ENCODE measurements at regions not wholly inside any gene's neighbourhood (a gene's known extent, or its start where the extent isn't known, plus 50 kb on each side); places are given as distances from the start of the nearest gene placed in this dataset.

GRCh38 chr11:45556851-45557707 lies 108.3 kb downstream of the CHST1 start:
- H3K27ac Mint-ChIP-seq: no peak overlapping the region
- no peak for TF ChIP-seq CTCF (IDR thresholded peaks at IDR 0.05; ENCODE audit: unreplicated experiment)
- no peak overlapping the region for H3K4me3 Mint-ChIP-seq (ENCODE audit: low read depth)
- H3K9me3 Mint-ChIP-seq (ENCODE audit: low read depth): no peaks in the 10 kb centered on the region
- H3K27me3 Mint-ChIP-seq: peaks cover 9% of the 10 kb centered on the region
- no peak for DNase-seq (ENCODE audit: low spot score, unreplicated experiment)
- no peaks in the 10 kb centered on the region for H3K36me3 Mint-ChIP-seq (ENCODE audit: insufficient read depth)
- H3K4me1 Mint-ChIP-seq (ENCODE audit: low read depth): peaks cover 3% of the 10 kb centered on the region

- peaks cover 9% of the 10 kb centered on the region for H3K27me3 Mint-ChIP-seq
- TF ChIP-seq CTCF (IDR thresholded peaks at IDR 0.05; ENCODE audit: unreplicated experiment): no peak
- no peak overlapping the region for H3K4me3 Mint-ChIP-seq (ENCODE audit: low read depth)
- no peak overlapping the region for H3K27ac Mint-ChIP-seq
- H3K36me3 Mint-ChIP-seq (ENCODE audit: insufficient read depth): no peaks in the 10 kb centered on the region
- peaks cover 3% of the 10 kb centered on the region for H3K4me1 Mint-ChIP-seq (ENCODE audit: low read depth)
- no peaks in the 10 kb centered on the region for H3K9me3 Mint-ChIP-seq (ENCODE audit: low read depth)
- no peak for DNase-seq (ENCODE audit: low spot score, unreplicated experiment)
Measured at GRCh38 chr11:45554230-45554967, 111.0 kb downstream of the CHST1 start.

- Mint-ChIP-seq H3K4me1 (ENCODE audit: low read depth) (peaks cover 3% of the 10 kb centered on the region), H3K36me3 (ENCODE audit: insufficient read depth) (no peaks in the 10 kb centered on the region), H3K27me3 (peaks cover 9% of the 10 kb centered on the region), H3K9me3 (ENCODE audit: low read depth) (no peaks in the 10 kb centered on the region), H3K4me3 (ENCODE audit: low read depth) (no peak overlapping the region), H3K27ac (no peak overlapping the region)
- DNase-seq (ENCODE audit: low spot score, unreplicated experiment): no peak
- TF ChIP-seq CTCF (IDR thresholded peaks at IDR 0.05; ENCODE audit: unreplicated experiment): no peak
Measured at GRCh38 chr11:45553383-45553936, 112.0 kb downstream of the CHST1 start.

- no peaks in the 10 kb centered on the region for H3K9me3 Mint-ChIP-seq (ENCODE audit: low read depth)
Measured at GRCh38 chr11:45551191-45551713, 114.2 kb downstream of the CHST1 start.

More at GRCh38 chr11:45551191-45551713, 114.2 kb downstream of the CHST1 start:
- Mint-ChIP-seq H3K27me3 (peaks cover 11% of the 10 kb centered on the region), H3K36me3 (ENCODE audit: insufficient read depth) (no peaks in the 10 kb centered on the region), H3K27ac (peak overlapping the region; percentile 26), H3K4me1 (ENCODE audit: low read depth) (peaks cover 3% of the 10 kb centered on the region), H3K4me3 (ENCODE audit: low read depth) (no peak overlapping the region)
- TF ChIP-seq CTCF (IDR thresholded peaks at IDR 0.05; ENCODE audit: unreplicated experiment): no peak
- DNase-seq (ENCODE audit: low spot score, unreplicated experiment): no peak
